ENCODE measurements at regions not wholly inside any gene's neighbourhood (a gene's known extent, or its start where the extent isn't known, plus 50 kb on each side); places are given as distances from the start of the nearest gene placed in this dataset.

DNA sequence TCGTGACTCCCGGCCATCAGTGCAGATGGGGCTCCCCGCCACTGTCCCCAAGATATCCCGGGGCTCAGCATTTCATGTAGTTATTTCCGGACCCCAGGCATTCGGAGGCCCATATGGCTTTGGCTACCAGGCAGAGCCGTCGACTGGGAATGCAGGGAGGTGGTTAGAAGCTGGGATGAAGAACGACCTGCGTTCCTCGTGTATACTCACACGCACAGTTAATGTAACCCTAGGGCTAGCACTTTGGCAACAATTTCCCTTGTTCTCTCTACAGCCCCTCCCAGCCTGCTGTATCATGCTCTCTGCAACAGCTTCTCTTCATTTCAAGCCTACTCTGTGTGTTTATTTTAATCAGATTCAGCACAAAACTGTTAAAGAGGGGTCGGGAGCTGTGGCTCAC, 240.4 kb downstream of the MYLK4 start:
- no peaks in the 10 kb centered on the region for H3K27me3 ChIP-seq
- H3K36me3 ChIP-seq (replicated peaks; ENCODE audit: insufficient read depth, low read depth): no peaks in the 10 kb centered on the region
- H3K4me1 ChIP-seq (ENCODE audit: insufficient read depth): peaks cover 7% of the 10 kb centered on the region
- no peak overlapping the region for H3K27ac ChIP-seq
- 88% methylated on average over 13 of the region's 13 CpGs for WGBS (ENCODE audit: low lambda C conversion rate, missing lambda C conversion rate)
- H2AFZ ChIP-seq: no peak overlapping the region
- no peaks in the 10 kb centered on the region for H3K9me3 ChIP-seq (ENCODE audit: low read depth)
- DNase-seq (ENCODE audit: low spot score): no peak
- no peak overlapping the region for H3K4me2 ChIP-seq
- no peak overlapping the region for H3K4me3 ChIP-seq
- no peaks in the 10 kb centered on the region for H4K20me1 ChIP-seq (ENCODE audit: insufficient read depth, poor library complexity, severe bottlenecking)
- no peak for TF ChIP-seq EZH2phosphoT487 (IDR thresholded peaks at IDR 0.05; ENCODE audit: low read depth, severe bottlenecking, unreplicated experiment)
- no peak for TF ChIP-seq EZH2 (IDR thresholded peaks at IDR 0.05; ENCODE audit: borderline replicate concordance)
- TF ChIP-seq, protein P1, sequence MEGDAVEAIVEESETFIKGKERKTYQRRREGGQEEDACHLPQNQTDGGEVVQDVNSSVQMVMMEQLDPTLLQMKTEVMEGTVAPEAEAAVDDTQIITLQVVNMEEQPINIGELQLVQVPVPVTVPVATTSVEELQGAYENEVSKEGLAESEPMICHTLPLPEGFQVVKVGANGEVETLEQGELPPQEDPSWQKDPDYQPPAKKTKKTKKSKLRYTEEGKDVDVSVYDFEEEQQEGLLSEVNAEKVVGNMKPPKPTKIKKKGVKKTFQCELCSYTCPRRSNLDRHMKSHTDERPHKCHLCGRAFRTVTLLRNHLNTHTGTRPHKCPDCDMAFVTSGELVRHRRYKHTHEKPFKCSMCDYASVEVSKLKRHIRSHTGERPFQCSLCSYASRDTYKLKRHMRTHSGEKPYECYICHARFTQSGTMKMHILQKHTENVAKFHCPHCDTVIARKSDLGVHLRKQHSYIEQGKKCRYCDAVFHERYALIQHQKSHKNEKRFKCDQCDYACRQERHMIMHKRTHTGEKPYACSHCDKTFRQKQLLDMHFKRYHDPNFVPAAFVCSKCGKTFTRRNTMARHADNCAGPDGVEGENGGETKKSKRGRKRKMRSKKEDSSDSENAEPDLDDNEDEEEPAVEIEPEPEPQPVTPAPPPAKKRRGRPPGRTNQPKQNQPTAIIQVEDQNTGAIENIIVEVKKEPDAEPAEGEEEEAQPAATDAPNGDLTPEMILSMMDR (IDR thresholded peaks at IDR 0.05; ENCODE audit: poor library complexity): no peak
- H3K79me2 ChIP-seq: no peaks in the 10 kb centered on the region
- no peaks in the 10 kb centered on the region for H3K9me2 ChIP-seq (replicated peaks; ENCODE audit: insufficient read depth)

DNA sequence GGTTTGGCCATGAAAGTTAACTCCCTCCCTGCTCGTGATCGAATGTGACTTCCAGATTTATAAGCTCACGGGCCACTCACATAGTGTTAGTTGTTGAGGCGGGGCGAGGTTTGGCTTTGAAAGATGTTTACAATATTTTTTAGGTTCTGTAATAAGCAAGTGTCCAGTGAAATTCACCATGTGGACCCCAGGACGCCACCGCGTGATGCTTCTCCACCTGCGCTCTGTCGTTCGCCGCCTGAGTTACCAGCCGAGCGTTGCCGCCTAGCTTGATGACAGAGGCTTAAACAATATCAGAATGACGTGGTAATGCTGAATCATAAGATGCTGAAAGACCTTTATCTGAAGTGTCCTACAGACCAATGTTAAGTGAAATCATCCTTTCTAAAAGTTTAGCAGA, 241.0 kb downstream of the MYLK4 start:
- Histone ChIP-seq H3K27me3 (no peaks in the 10 kb centered on the region), H3K27ac (no peak overlapping the region), H3K9me3 (ENCODE audit: low read depth) (no peaks in the 10 kb centered on the region), H3K9me2 (replicated peaks; ENCODE audit: insufficient read depth) (no peaks in the 10 kb centered on the region), H4K20me1 (ENCODE audit: insufficient read depth, poor library complexity, severe bottlenecking) (no peaks in the 10 kb centered on the region), H3K4me2 (no peak overlapping the region), H2AFZ (no peak overlapping the region), H3K36me3 (replicated peaks; ENCODE audit: insufficient read depth, low read depth) (no peaks in the 10 kb centered on the region), H3K4me1 (ENCODE audit: insufficient read depth) (peaks cover 5% of the 10 kb centered on the region), H3K79me2 (no peaks in the 10 kb centered on the region), H3K4me3 (no peak overlapping the region)
- DNase-seq (ENCODE audit: low spot score): no peak
- WGBS (ENCODE audit: low lambda C conversion rate, missing lambda C conversion rate): 85% methylated on average over 16 of the region's 16 CpGs
- TF ChIP-seq, protein P1 (IDR thresholded peaks at IDR 0.05; ENCODE audit: poor library complexity): no peak
- TF ChIP-seq EZH2 (IDR thresholded peaks at IDR 0.05; ENCODE audit: borderline replicate concordance) (no peak), EZH2phosphoT487 (IDR thresholded peaks at IDR 0.05; ENCODE audit: low read depth, severe bottlenecking, unreplicated experiment) (no peak)

DNA sequence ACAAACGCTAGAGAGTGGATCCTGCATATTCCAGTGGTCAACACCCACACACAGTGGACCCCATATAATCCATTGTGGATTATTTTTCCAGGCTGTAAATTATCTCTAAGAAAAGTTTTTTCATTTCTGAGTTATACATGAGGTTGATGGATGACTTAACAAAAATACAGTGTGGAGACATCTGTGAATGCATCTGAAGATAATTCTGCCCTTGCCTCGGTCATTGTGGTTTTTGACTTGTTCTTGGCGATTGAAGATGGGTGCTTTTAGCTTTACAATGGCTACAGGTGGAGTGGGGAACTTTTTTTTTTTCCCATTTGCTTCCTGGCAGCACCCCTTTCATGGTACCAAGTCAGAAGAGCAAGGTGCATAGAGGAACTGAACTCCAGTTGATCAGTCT, 242.7 kb downstream of the MYLK4 start:
- H4K20me1 ChIP-seq (ENCODE audit: insufficient read depth, poor library complexity, severe bottlenecking): no peaks in the 10 kb centered on the region
- no peak overlapping the region for H3K4me2 ChIP-seq
- H3K27me3 ChIP-seq: no peaks in the 10 kb centered on the region
- no peaks in the 10 kb centered on the region for H3K9me3 ChIP-seq (ENCODE audit: low read depth)
- no peaks in the 10 kb centered on the region for H3K9me2 ChIP-seq (replicated peaks; ENCODE audit: insufficient read depth)
- WGBS (ENCODE audit: low lambda C conversion rate, missing lambda C conversion rate): 96% methylated on average over 3 of the region's 3 CpGs
- TF ChIP-seq EZH2phosphoT487 (IDR thresholded peaks at IDR 0.05; ENCODE audit: low read depth, severe bottlenecking, unreplicated experiment) (no peak), EZH2 (IDR thresholded peaks at IDR 0.05; ENCODE audit: borderline replicate concordance) (no peak)
- TF ChIP-seq, protein P1 (IDR thresholded peaks at IDR 0.05; ENCODE audit: poor library complexity): no peak
- H3K27ac ChIP-seq: no peak overlapping the region
- H3K4me3 ChIP-seq: no peak overlapping the region
- no peaks in the 10 kb centered on the region for H3K36me3 ChIP-seq (replicated peaks; ENCODE audit: insufficient read depth, low read depth)
- no peak for DNase-seq (ENCODE audit: low spot score)
- no peak overlapping the region for H2AFZ ChIP-seq
- H3K79me2 ChIP-seq: no peaks in the 10 kb centered on the region
- no peaks in the 10 kb centered on the region for H3K4me1 ChIP-seq (ENCODE audit: insufficient read depth)

DNA sequence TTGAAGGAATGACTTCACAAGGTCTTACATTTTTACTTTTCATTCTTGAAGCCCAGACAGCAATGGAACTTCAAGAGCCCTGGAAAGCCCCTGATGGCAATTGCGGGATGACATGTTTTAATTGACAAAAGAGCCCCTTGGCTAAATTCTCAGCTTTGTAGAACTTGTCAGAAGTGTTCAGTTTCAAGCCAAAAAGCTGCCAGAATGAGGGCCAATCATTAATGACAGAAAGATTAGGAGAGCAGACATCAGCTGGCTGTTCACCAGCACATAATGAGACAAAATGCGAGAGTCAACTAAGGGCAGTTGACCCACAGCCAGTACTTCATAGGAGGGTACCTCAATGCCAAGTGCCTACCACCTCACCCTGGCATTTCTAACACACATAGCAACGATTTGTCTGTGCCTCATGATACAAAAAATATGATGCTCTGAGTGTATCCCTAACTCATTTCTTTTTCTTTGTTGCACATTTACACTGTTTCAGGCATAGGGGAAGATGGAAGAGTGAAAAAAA, 243.1 kb downstream of the MYLK4 start:
- no peaks in the 10 kb centered on the region for H4K20me1 ChIP-seq (ENCODE audit: insufficient read depth, poor library complexity, severe bottlenecking)
- DNase-seq (ENCODE audit: low spot score): no peak
- H3K79me2 ChIP-seq: no peaks in the 10 kb centered on the region
- H3K27me3 ChIP-seq: no peaks in the 10 kb centered on the region
- H3K9me3 ChIP-seq (ENCODE audit: low read depth): no peaks in the 10 kb centered on the region
- no peak overlapping the region for H3K4me3 ChIP-seq
- H3K9me2 ChIP-seq (replicated peaks; ENCODE audit: insufficient read depth): no peaks in the 10 kb centered on the region
- H3K4me1 ChIP-seq (ENCODE audit: insufficient read depth): no peaks in the 10 kb centered on the region
- 98% methylated on average over 3 of the region's 3 CpGs for WGBS (ENCODE audit: low lambda C conversion rate, missing lambda C conversion rate)
- H3K4me2 ChIP-seq: no peak overlapping the region
- no peak overlapping the region for H2AFZ ChIP-seq
- no peaks in the 10 kb centered on the region for H3K36me3 ChIP-seq (replicated peaks; ENCODE audit: insufficient read depth, low read depth)
- H3K27ac ChIP-seq: no peak overlapping the region
- TF ChIP-seq, protein P1 (IDR thresholded peaks at IDR 0.05; ENCODE audit: poor library complexity): no peak
- TF ChIP-seq EZH2 (IDR thresholded peaks at IDR 0.05; ENCODE audit: borderline replicate concordance) (no peak), EZH2phosphoT487 (IDR thresholded peaks at IDR 0.05; ENCODE audit: low read depth, severe bottlenecking, unreplicated experiment) (no peak)

All from hepatocyte (in vitro differentiated cells).